HEK293 (cell line): ENCODE measurements at regions not wholly inside any gene's neighbourhood (a gene's known extent, or its start where the extent isn't known, plus 50 kb on each side); places are given as distances from the start of the nearest gene placed in this dataset.

Experiments used
- CTCF ChIA-PET: fragments of 350-600 bp; formaldehyde crosslinking; extraction: SDS; loops from one replicate; lab custom pipeline; 2021; ENCODE audit warnings: antibody characterized with exemption; lab: Yijun Ruan, JAX
- POLR2A ChIA-PET: fragments of 300-600 bp; formaldehyde crosslinking; extraction: SDS; loops from one replicate; lab custom pipeline; 2020; ENCODE audit warnings: antibody characterized with exemption, inconsistent platforms; lab: Yijun Ruan, JAX
- H3K27ac ChIP-seq: fragments of 200-500 bp; sonication (Bioruptor generic); 2 replicates; pipeline ENCODE4 v1.5.1; 2014; ENCODE audit warnings: low read depth, low read length, control low read depth, inconsistent platforms; ENCODE audit errors: extremely low read depth
- H3K36me3 ChIP-seq, 2 experiments: fragments of 200-500 bp in 1 of 2; sonication (Bioruptor generic) in 1 of 2; 1 replicate in 1 of 2; 2 replicates in 1 of 2; pipeline ENCODE4 v1.5.1; 2014 to 2017; ENCODE audit warnings: inconsistent platforms in 2 of 2, low read length in 2 of 2; ENCODE audit not compliant: control insufficient read depth in 2 of 2, insufficient read depth in 1 of 2
- H3K4me1 ChIP-seq: fragments of 200-500 bp; sonication (Bioruptor generic); 2 replicates; pipeline ENCODE4 v1.5.1; 2014; ENCODE audit warnings: mild to moderate bottlenecking, low read length, inconsistent platforms; ENCODE audit not compliant: control insufficient read depth, insufficient read depth
- H3K4me3 ChIP-seq: 2 replicates; pipeline ENCODE4 v1.5.1; 2011; ENCODE audit warnings: low read depth, mild to moderate bottlenecking, control low read depth, low read length, moderate library complexity
- H3K9me3 ChIP-seq: fragments of 200-500 bp; sonication (Bioruptor generic); 2 replicates; pipeline ENCODE4 v1.5.1; 2014; ENCODE audit warnings: low read depth, low read length, inconsistent platforms; ENCODE audit not compliant: control insufficient read depth, insufficient read depth
- FEZF1 ChIP-seq: fragments of 450-650 bp; formaldehyde crosslinking; IDR thresholded peaks from 2 replicates; pipeline ENCODE4 v1.5.1; 2016; ENCODE audit warnings: missing biosample characterization, missing genetic modification characterization
- KLF7 ChIP-seq: fragments of 450-650 bp; formaldehyde crosslinking; IDR thresholded peaks from 2 replicates; pipeline ENCODE4 v1.5.1; 2016; ENCODE audit warnings: missing biosample characterization, missing genetic modification characterization, borderline replicate concordance
- SCRT2 ChIP-seq: fragments of 450-650 bp; formaldehyde crosslinking; IDR thresholded peaks from 2 replicates; pipeline ENCODE4 v1.5.1; 2016; ENCODE audit warnings: missing biosample characterization, missing genetic modification characterization
- SETDB1 ChIP-seq: IDR thresholded peaks from one replicate; pipeline ENCODE4 v1.6.1; 2017; ENCODE audit warnings: mild to moderate bottlenecking, low read length, moderate library complexity, mixed read lengths; ENCODE audit not compliant: insufficient read length
- YY2 ChIP-seq: fragments of 450-650 bp; formaldehyde crosslinking; IDR thresholded peaks from 2 replicates; pipeline ENCODE4 v1.5.1; 2016; ENCODE audit warnings: missing biosample characterization, missing genetic modification characterization
- ZNF175 ChIP-seq: fragments of 450-650 bp; formaldehyde crosslinking; IDR thresholded peaks from 2 replicates; pipeline ENCODE4 v1.5.1; 2016; ENCODE audit warnings: missing biosample characterization, missing genetic modification characterization
- ZNF211 ChIP-seq: fragments of 450-650 bp; formaldehyde crosslinking; IDR thresholded peaks from 2 replicates; pipeline ENCODE4 v1.5.1; 2016; ENCODE audit warnings: low read depth, missing biosample characterization, missing genetic modification characterization
- ZNF23 ChIP-seq: fragments of 450-650 bp; formaldehyde crosslinking; IDR thresholded peaks from 2 replicates; pipeline ENCODE4 v1.5.1; 2016; ENCODE audit warnings: missing biosample characterization, missing genetic modification characterization, borderline replicate concordance
- ZNF335 ChIP-seq: fragments of 450-650 bp; formaldehyde crosslinking; conservative IDR thresholded peaks from 2 replicates; pipeline ENCODE4 v1.5.1; 2016; ENCODE audit warnings: missing biosample characterization, missing genetic modification characterization
- ZNF37A ChIP-seq: fragments of 450-650 bp; IDR thresholded peaks from 2 replicates; pipeline ENCODE4 v1.5.1; 2018; ENCODE audit warnings: missing biosample characterization, missing genetic modification characterization
- ZNF514 ChIP-seq: fragments of 450-650 bp; formaldehyde crosslinking; IDR thresholded peaks from 2 replicates; pipeline ENCODE4 v1.5.1; 2016; ENCODE audit warnings: missing biosample characterization, missing genetic modification characterization
- ZNF585B ChIP-seq: fragments of 450-650 bp; formaldehyde crosslinking; IDR thresholded peaks from 2 replicates; pipeline ENCODE4 v1.5.1; 2016; ENCODE audit warnings: missing biosample characterization, missing genetic modification characterization
- ZNF629 ChIP-seq: fragments of 450-650 bp; formaldehyde crosslinking; IDR thresholded peaks from 2 replicates; pipeline ENCODE4 v1.5.1; 2017; ENCODE audit warnings: missing biosample characterization, missing genetic modification characterization
- ZNF654 ChIP-seq: fragments of 450-650 bp; formaldehyde crosslinking; IDR thresholded peaks from 2 replicates; pipeline ENCODE4 v1.5.1; 2016; ENCODE audit warnings: low read depth, missing biosample characterization, missing genetic modification characterization
- ZNF747 ChIP-seq: fragments of 450-650 bp; formaldehyde crosslinking; IDR thresholded peaks from 2 replicates; pipeline ENCODE4 v1.5.1; 2016; ENCODE audit warnings: missing biosample characterization, missing genetic modification characterization
- ZNF791 ChIP-seq: fragments of 450-650 bp; formaldehyde crosslinking; IDR thresholded peaks from 2 replicates; pipeline ENCODE4 v1.5.1; 2016; ENCODE audit warnings: missing biosample characterization, missing genetic modification characterization
- TF ChIP-seq, protein P1 (sequence below): fragments of 450-650 bp; formaldehyde crosslinking; IDR thresholded peaks from 2 replicates; pipeline ENCODE4 v1.5.1; 2016; ENCODE audit warnings: missing biosample characterization, missing genetic modification characterization
- TF ChIP-seq, protein P2 (sequence below): fragments of 450-650 bp; formaldehyde crosslinking; optimal IDR thresholded peaks from 2 replicates; pipeline ENCODE3; 2016; ENCODE audit warnings: missing biosample characterization, mild to moderate bottlenecking, missing genetic modification characterization
- TF ChIP-seq, protein P3 (sequence below): fragments of 450-650 bp; formaldehyde crosslinking; IDR thresholded peaks from 2 replicates; pipeline ENCODE4 v1.5.1; 2016; ENCODE audit warnings: missing biosample characterization, missing genetic modification characterization
- TF ChIP-seq, protein P4 (sequence below): fragments of 450-650 bp; formaldehyde crosslinking; IDR thresholded peaks from 2 replicates; pipeline ENCODE4 v1.5.1; 2017; ENCODE audit warnings: missing biosample characterization, mild to moderate bottlenecking, missing genetic modification characterization, moderate library complexity
- TF ChIP-seq, protein P5 (sequence below): fragments of 450-650 bp; formaldehyde crosslinking; IDR thresholded peaks from 2 replicates; pipeline ENCODE4 v1.5.1; 2016; ENCODE audit warnings: missing biosample characterization, missing genetic modification characterization

DNA sequence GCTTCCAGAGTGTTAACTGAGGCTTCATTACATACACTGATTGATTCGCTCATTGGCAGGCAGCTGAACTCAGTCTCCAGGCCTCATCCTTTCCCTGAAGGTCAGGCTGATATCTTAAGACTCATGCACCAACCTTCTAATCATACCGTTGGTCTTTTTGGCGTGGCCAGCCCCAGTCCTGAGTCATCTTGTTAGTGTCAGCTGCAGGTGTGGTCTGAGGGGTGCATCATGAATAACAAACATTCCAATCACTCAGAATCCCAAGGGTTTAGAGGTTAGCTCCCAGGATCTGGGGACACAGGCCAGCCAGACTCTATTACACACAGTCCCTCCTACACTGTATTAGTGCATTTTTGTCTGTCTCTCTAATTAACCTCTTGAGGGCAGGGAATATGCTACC is 271.5 kb downstream of the HRH4 start:
- Histone ChIP-seq H3K4me3 (no peak overlapping the region), H3K4me1 (no peaks in the 10 kb centered on the region), H3K27ac (no peak overlapping the region), H3K36me3 (no peaks in the 10 kb centered on the region; a peak in 1 of 3 replicates), H3K9me3 (no peaks in the 10 kb centered on the region)
- POLR2A ChIA-PET: no interaction called here
- TF ChIP-seq ZNF654 (no peak), ZNF585B (tag by site-specific recombination) (no peak), KLF7 (no peak), ZNF791 (no peak), ZNF514 (no peak), SETDB1 (no peak), SCRT2 (tag by site-specific recombination) (no peak), YY2 (no peak), ZNF23 (tag by site-specific recombination) (no peak)
- TF ChIP-seq, protein P1, sequence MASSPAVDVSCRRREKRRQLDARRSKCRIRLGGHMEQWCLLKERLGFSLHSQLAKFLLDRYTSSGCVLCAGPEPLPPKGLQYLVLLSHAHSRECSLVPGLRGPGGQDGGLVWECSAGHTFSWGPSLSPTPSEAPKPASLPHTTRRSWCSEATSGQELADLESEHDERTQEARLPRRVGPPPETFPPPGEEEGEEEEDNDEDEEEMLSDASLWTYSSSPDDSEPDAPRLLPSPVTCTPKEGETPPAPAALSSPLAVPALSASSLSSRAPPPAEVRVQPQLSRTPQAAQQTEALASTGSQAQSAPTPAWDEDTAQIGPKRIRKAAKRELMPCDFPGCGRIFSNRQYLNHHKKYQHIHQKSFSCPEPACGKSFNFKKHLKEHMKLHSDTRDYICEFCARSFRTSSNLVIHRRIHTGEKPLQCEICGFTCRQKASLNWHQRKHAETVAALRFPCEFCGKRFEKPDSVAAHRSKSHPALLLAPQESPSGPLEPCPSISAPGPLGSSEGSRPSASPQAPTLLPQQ (tag by site-specific recombination): no peak
- TF ChIP-seq, protein P2, sequence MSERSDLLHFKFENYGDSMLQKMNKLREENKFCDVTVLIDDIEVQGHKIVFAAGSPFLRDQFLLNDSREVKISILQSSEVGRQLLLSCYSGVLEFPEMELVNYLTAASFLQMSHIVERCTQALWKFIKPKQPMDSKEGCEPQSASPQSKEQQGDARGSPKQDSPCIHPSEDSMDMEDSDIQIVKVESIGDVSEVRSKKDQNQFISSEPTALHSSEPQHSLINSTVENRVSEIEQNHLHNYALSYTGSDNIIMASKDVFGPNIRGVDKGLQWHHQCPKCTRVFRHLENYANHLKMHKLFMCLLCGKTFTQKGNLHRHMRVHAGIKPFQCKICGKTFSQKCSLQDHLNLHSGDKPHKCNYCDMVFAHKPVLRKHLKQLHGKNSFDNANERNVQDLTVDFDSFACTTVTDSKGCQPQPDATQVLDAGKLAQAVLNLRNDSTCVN (tag by site-specific recombination): no peak
- CTCF ChIA-PET: interaction anchor here (0.7 to 6.3 kb wide), 6 partner anchors 13 to 685 kb away, joined by 3 to 54 read pairs (median 5); no protein-coding TSS in a partner anchor

DNA sequence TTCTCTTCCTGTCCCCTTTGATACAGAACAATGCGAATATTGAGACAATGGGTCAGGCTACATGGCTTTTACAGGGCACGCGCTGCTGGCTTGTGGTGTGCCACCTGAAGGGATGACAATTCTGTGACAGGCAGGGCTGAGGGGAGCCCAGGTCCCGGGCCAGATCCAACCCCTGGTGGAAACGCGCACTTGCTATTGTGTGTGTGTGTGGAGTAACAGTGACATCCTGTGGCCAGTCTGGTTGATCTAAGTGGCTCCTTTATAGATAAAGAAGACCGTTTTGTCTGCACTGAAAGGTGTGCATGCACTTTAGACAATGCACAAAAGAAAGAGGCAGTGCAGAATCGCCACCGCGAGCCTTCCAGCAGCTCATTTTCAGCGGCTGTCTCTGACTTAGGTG is 273.6 kb downstream of the HRH4 start:
- ChIA-PET POLR2A (no interaction called here), CTCF (interaction anchor here (0.5 to 6.3 kb wide), 10 partner anchors 8 to 1348 kb away, joined by 3 to 54 read pairs (median 4); no protein-coding TSS in a partner anchor)
- no peak overlapping the region for H3K4me3 ChIP-seq
- H3K4me1 ChIP-seq: no peaks in the 10 kb centered on the region
- H3K36me3 ChIP-seq: no peaks in the 10 kb centered on the region; a peak in 1 of 3 replicates
- H3K27ac ChIP-seq: no peak overlapping the region
- no peaks in the 10 kb centered on the region for H3K9me3 ChIP-seq
- TF ChIP-seq, protein P3, sequence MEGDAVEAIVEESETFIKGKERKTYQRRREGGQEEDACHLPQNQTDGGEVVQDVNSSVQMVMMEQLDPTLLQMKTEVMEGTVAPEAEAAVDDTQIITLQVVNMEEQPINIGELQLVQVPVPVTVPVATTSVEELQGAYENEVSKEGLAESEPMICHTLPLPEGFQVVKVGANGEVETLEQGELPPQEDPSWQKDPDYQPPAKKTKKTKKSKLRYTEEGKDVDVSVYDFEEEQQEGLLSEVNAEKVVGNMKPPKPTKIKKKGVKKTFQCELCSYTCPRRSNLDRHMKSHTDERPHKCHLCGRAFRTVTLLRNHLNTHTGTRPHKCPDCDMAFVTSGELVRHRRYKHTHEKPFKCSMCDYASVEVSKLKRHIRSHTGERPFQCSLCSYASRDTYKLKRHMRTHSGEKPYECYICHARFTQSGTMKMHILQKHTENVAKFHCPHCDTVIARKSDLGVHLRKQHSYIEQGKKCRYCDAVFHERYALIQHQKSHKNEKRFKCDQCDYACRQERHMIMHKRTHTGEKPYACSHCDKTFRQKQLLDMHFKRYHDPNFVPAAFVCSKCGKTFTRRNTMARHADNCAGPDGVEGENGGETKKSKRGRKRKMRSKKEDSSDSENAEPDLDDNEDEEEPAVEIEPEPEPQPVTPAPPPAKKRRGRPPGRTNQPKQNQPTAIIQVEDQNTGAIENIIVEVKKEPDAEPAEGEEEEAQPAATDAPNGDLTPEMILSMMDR: peak; percentile 68
- TF ChIP-seq ZNF747 (tag by site-specific recombination) (no peak), ZNF175 (tag by site-specific recombination) (no peak), ZNF211 (tag by site-specific recombination) (no peak), ZNF335 (tag by site-specific recombination) (peak; percentile 58), ZNF37A (tag by site-specific recombination) (no peak), FEZF1 (tag by site-specific recombination) (no peak), ZNF654 (peak; percentile 32), YY2 (no peak), ZNF629 (no peak)
- TF ChIP-seq, protein P4, sequence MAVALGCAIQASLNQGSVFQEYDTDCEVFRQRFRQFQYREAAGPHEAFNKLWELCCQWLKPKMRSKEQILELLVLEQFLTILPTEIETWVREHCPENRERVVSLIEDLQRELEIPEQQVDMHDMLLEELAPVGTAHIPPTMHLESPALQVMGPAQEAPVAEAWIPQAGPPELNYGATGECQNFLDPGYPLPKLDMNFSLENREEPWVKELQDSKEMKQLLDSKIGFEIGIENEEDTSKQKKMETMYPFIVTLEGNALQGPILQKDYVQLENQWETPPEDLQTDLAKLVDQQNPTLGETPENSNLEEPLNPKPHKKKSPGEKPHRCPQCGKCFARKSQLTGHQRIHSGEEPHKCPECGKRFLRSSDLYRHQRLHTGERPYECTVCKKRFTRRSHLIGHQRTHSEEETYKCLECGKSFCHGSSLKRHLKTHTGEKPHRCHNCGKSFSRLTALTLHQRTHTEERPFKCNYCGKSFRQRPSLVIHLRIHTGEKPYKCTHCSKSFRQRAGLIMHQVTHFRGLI (tag by site-specific recombination): no peak
- TF ChIP-seq, protein P5, sequence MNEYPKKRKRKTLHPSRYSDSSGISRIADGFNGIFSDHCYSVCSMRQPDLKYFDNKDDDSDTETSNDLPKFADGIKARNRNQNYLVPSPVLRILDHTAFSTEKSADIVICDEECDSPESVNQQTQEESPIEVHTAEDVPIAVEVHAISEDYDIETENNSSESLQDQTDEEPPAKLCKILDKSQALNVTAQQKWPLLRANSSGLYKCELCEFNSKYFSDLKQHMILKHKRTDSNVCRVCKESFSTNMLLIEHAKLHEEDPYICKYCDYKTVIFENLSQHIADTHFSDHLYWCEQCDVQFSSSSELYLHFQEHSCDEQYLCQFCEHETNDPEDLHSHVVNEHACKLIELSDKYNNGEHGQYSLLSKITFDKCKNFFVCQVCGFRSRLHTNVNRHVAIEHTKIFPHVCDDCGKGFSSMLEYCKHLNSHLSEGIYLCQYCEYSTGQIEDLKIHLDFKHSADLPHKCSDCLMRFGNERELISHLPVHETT (tag by site-specific recombination): no peak
